Fibroblast of lung (primary cell): ENCODE measurements at regions not wholly inside any gene's neighbourhood (a gene's known extent, or its start where the extent isn't known, plus 50 kb on each side); places are given as distances from the start of the nearest gene placed in this dataset.

Experiments used
- EZH2 ChIP-seq: IDR thresholded peaks from 2 replicates; pipeline ENCODE4 v1.5.1; 2012; ENCODE audit warnings: low read length, control low read depth, mild to moderate bottlenecking; ENCODE audit errors: missing control alignments
- TF ChIP-seq, protein P1 (sequence below), 2 donors: IDR thresholded peaks in 1 of 2; conservative IDR thresholded peaks in 1 of 2; 1 replicate in 1 of 2; 2 replicates in 1 of 2; pipeline ENCODE4 v1.5.1; 2011 to 2012; ENCODE audit warnings: low read length in 2 of 2, control low read depth in 1 of 2, inconsistent platforms in 1 of 2, low read depth in 1 of 2, mild to moderate bottlenecking in 1 of 2

DNA sequence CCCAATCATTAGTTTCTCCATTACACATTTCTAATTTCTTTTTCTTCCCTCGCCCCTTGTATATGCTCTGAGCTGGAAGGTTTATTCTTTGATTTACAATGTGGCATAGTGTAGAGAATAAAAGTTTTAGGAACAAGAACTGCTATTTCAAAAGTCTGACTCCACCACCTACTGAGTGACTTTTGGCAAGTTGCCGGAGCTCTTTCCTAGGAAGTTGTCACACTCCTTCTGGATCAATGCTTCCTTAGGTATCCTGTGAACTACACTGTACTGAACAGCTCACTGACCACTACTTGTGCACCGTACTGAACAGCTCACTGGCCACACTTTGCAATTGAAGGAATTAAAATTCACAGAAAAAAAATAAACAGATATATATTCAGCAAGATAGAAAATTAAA lies 458.2 kb downstream of the FRK start:
- TF ChIP-seq, protein P1, sequence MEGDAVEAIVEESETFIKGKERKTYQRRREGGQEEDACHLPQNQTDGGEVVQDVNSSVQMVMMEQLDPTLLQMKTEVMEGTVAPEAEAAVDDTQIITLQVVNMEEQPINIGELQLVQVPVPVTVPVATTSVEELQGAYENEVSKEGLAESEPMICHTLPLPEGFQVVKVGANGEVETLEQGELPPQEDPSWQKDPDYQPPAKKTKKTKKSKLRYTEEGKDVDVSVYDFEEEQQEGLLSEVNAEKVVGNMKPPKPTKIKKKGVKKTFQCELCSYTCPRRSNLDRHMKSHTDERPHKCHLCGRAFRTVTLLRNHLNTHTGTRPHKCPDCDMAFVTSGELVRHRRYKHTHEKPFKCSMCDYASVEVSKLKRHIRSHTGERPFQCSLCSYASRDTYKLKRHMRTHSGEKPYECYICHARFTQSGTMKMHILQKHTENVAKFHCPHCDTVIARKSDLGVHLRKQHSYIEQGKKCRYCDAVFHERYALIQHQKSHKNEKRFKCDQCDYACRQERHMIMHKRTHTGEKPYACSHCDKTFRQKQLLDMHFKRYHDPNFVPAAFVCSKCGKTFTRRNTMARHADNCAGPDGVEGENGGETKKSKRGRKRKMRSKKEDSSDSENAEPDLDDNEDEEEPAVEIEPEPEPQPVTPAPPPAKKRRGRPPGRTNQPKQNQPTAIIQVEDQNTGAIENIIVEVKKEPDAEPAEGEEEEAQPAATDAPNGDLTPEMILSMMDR (conservative IDR thresholded peaks at IDR 0.05 in 1 of 2, IDR thresholded peaks at IDR 0.05 in 1 of 2; ENCODE audit: low read depth in 1 of 2, low read length in 2 of 2): no peak
- TF ChIP-seq EZH2: no peak
